Ishikawa (cell line): ENCODE measurements at regions not wholly inside any gene's neighbourhood (a gene's known extent, or its start where the extent isn't known, plus 50 kb on each side); places are given as distances from the start of the nearest gene placed in this dataset.

ENCODE experiments used
- EP300 ChIP-seq: IDR thresholded peaks from 2 replicates; pipeline ENCODE4 v1.6.1; 2012; ENCODE audit warnings: borderline replicate concordance
- MAX ChIP-seq: IDR thresholded peaks from 2 replicates; pipeline ENCODE4 v1.6.1; 2012
- RAD21 ChIP-seq: IDR thresholded peaks from 2 replicates; pipeline ENCODE4 v1.6.1; 2012; ENCODE audit warnings: low read depth

GRCh38 chr16:49911430-49911829, 55.5 kb upstream of the ZNF423 start:
- no peak for TF ChIP-seq RAD21
- no peak for TF ChIP-seq EP300
- TF ChIP-seq MAX, result no peak
